Aorta (tissue), 5 donors: ENCODE measurements at regions not wholly inside any gene's neighbourhood (a gene's known extent, or its start where the extent isn't known, plus 50 kb on each side); places are given as distances from the start of the nearest gene placed in this dataset.

Source experiments
- ATAC-seq: fragments of 200-7000 bp; cut with Tn5 transposase; one replicate; pipeline ENCODE4 v1.9.1; 2022; ENCODE audit warnings: moderate library complexity; ENCODE audit not compliant: low FRiP score
- DNase-seq, 2 donors: peaks; one replicate each; pipeline ENCODE4 v3.0.0-alpha.2; 2020
- H3K27ac ChIP-seq, 2 donors: one replicate each; pipeline ENCODE4 v1.5.1; 2013; ENCODE audit warnings: low read length in 2 of 2, mild to moderate bottlenecking in 2 of 2, moderate library complexity in 2 of 2, control low read depth in 1 of 2, inconsistent platforms in 1 of 2, low read depth in 1 of 2
- H3K27me3 ChIP-seq, 2 donors: one replicate each; pipeline ENCODE4 v1.6.1; 2013; ENCODE audit warnings: control low read depth in 1 of 2, low read length in 1 of 2, mild to moderate bottlenecking in 1 of 2, moderate library complexity in 1 of 2; ENCODE audit not compliant: insufficient read depth in 2 of 2, control insufficient read depth in 1 of 2
- H3K36me3 ChIP-seq, 2 donors: one replicate each; pipeline ENCODE4 v1.6.1; 2013; ENCODE audit warnings: control low read depth in 1 of 2, low read length in 1 of 2, mild to moderate bottlenecking in 1 of 2; ENCODE audit not compliant: insufficient read depth in 2 of 2, control insufficient read depth in 1 of 2
- H3K4me1 ChIP-seq, 2 donors: one replicate each; pipeline ENCODE4 v1.6.1; 2013; ENCODE audit warnings: low read length in 2 of 2, control low read depth in 1 of 2, mild to moderate bottlenecking in 1 of 2, moderate library complexity in 1 of 2; ENCODE audit not compliant: insufficient read depth in 2 of 2, control insufficient read depth in 1 of 2
- H3K4me3 ChIP-seq, 2 donors: one replicate each; pipeline ENCODE4 v1.5.1; 2013; ENCODE audit warnings: low read length in 2 of 2, control low read depth in 1 of 2, mild to moderate bottlenecking in 1 of 2
- H3K9me3 ChIP-seq: one replicate; pipeline ENCODE4 v1.6.1; 2013; ENCODE audit warnings: mild to moderate bottlenecking, low read length; ENCODE audit not compliant: control insufficient read depth
- WGBS, 2 donors: extraction: QIAGEN DNeasy Blood & Tissue Kit; methylation state at CpG; one replicate each; pipeline ENCODE4 v1.1.7; 2013; 5-methylcytosine and 5-hydroxymethylcytosine counted together
- intact Hi-C, 2 donors: fragments of 100-400 bp; cut with DNase I; formaldehyde crosslinking; loops; one replicate each; pipeline versions ENCODE4 v1.14.2 to v1.15.0; 2022
- microRNA-seq, 2 donors: library from miRNA; unstranded; fragments of <30 nt; microRNA quantifications; one replicate each; pipeline ENCODE4 v1.2.0, GENCODE V29; 2020
- donor health status: healthy with polysubstance abuse.
- donor health status: Bipolar disorder and iron deficiency.
- donor health status: DM: no; HTN: no; CAD: no.
- donor health status: DM: no; HTN: no; CAD: no.
- donor health status: DM: yes; HTN: yes; CAD: no.

- intact Hi-C loops, result loop anchor here in 1 of 2 donors (5.0 kb wide), 1 partner anchor 46 kb away; no protein-coding TSS in a partner anchor
- WGBS, 2 donors, result 96 to 97% methylated on average over 8 of the region's 8 CpGs
Observed at GRCh38 chr1:94593611-94594010, 52.1 kb upstream of the F3 start.

GRCh38 chr1:94592571-94592920 lies 51.0 kb upstream of the F3 start:
- no peaks in the 10 kb centered on the region for H3K36me3 ChIP-seq
- H3K27ac ChIP-seq, result no peak overlapping the region
- ATAC-seq, result no peak
- no peaks in the 10 kb centered on the region for H3K9me3 ChIP-seq
- no peaks in the 10 kb centered on the region for H3K27me3 ChIP-seq
- 98 to 100% methylated on average over 2 of the region's 2 CpGs for WGBS, 2 donors
- DNase-seq, result no peak
- intact Hi-C loops, result loop anchor here in 1 of 2 donors (5.0 kb wide), 1 partner anchor 45 kb away; no protein-coding TSS in a partner anchor
- H3K4me3 ChIP-seq, result no peak overlapping the region
- peaks cover 1 to 5% of the 10 kb centered on the region in 2 donors for H3K4me1 ChIP-seq

More at GRCh38 chr1:94593611-94594010, 52.1 kb upstream of the F3 start:
- no peak overlapping the region for H3K4me3 ChIP-seq
- peaks cover 1 to 5% of the 10 kb centered on the region in 2 donors for H3K4me1 ChIP-seq
- no peak overlapping the region for H3K27ac ChIP-seq
- ATAC-seq (no peak), DNase-seq (no peak)
- H3K36me3 ChIP-seq, result no peaks in the 10 kb centered on the region
- H3K9me3 ChIP-seq, result no peaks in the 10 kb centered on the region
- H3K27me3 ChIP-seq, result no peaks in the 10 kb centered on the region

GRCh38 chr1:94591823-94592570 lies 50.4 kb upstream of the F3 start:
- DNase-seq (no peak), ATAC-seq (no peak)
- WGBS, 2 donors, result 86% methylated on average over 7 of the region's 7 CpGs
- H3K4me3 ChIP-seq, result no peak overlapping the region
- no peak overlapping the region for H3K27ac ChIP-seq
- H3K27me3 ChIP-seq, result no peaks in the 10 kb centered on the region
- H3K36me3 ChIP-seq, result no peaks in the 10 kb centered on the region
- H3K4me1 ChIP-seq, result peaks cover 1 to 5% of the 10 kb centered on the region in 2 donors
- intact Hi-C loops, result loop anchor here in 1 of 2 donors (5.0 kb wide), 1 partner anchor 45 kb away; no protein-coding TSS in a partner anchor
- no peaks in the 10 kb centered on the region for H3K9me3 ChIP-seq

Small RNA genes lying in the stretch of these regions (microRNA-seq; reads per million reads assigned to microRNA genes)
- 0 reads per million in 2 donors for gene MIR378G
